GM21786 (cell line): ENCODE measurements at regions not wholly inside any gene's neighbourhood (a gene's known extent, or its start where the extent isn't known, plus 50 kb on each side); places are given as distances from the start of the nearest gene placed in this dataset.

Experiments
- ATAC-seq: cut with Tn5 transposase; IDR thresholded peaks from one replicate; pipeline ENCODE4 v1.9.1; 2021; ENCODE audit not compliant: unreplicated experiment

DNA sequence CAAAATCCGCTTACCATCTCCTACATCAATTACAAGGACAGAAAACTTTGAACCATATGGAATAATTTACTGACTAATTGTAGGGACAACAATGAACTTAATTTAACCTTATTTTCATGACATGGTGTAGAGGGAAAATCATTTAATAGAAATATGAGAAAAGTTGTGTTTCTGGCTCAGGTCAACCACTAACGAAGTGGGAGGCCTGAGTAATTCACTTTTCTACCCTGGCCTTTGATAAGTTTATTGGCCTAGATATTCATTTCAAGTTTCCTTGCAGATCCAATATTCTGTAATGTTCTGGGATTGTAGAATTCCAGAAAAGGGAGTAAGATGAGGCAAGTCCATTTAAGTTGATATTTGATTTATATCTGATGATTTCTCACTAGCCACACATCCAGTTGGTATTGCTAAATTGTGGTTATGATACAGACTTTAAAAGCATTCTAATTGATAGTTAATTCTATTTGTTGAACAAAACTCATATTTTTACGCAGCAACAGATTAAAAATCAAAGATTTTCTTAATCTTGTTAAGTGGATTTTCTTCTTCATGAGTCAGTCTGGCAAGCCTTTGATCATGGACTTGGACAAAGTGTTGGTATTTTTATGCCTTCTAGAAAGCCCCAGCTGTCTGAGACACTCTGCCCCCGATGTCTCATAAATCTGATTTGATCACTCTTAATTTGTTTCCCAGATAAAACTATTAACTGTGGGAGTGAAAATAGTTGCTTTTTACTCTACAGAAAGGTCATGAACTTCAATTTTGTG, 336.5 kb downstream of the TMEM135 start:
- ATAC-seq: no peak
